K562 (cell line): ENCODE measurements at regions not wholly inside any gene's neighbourhood (a gene's known extent, or its start where the extent isn't known, plus 50 kb on each side); places are given as distances from the start of the nearest gene placed in this dataset.

ENCODE experiments used
- ATAC-seq: fragments of 200-7000 bp; cut with Tn5 transposase; 3 replicates; pipeline ENCODE4 v1.9.1; 2020; ENCODE audit warnings: moderate library complexity
- BruUV-seq: library from RNA; stranded (reverse); fragments of 400-500 nt; replicated peaks from 2 replicates; lab custom pipeline; 2021; lab: Mats Ljungman, UMichigan
- CTCF ChIA-PET: fragments of 300-600 bp; formaldehyde crosslinking; extraction: SDS; loops from one replicate; lab custom pipeline; 2021; ENCODE audit warnings: low intra/inter-chr PET ratio; lab: Yijun Ruan, JAX
- POLR2A ChIA-PET: fragments of 300-600, 350-650 bp; sonication (Branson Sonifier 250); formaldehyde crosslinking; extraction: SDS; loops from one replicate; lab custom pipeline; 2021; ENCODE audit warnings: antibody characterized with exemption, inconsistent platforms; lab: Yijun Ruan, JAX
- DNase-seq, 4 experiments: peaks; one replicate each; pipeline versions ENCODE4 v3.0.0 to v3.0.0-alpha.2; 2011 to 2018; ENCODE audit warnings: low spot score in 3 of 4, mixed read lengths in 3 of 4; ENCODE audit errors: extremely low read depth in 1 of 4
- FAIRE-seq: peaks from 2 replicates; lab custom pipeline; 2011; peaks lifted over from hg19 to GRCh38; lab: Jason Lieb, UNC
- H2AFZ ChIP-seq: 2 replicates; pipeline ENCODE4 v1.6.0; 2011; ENCODE audit warnings: low read depth, low read length, control low read depth, inconsistent platforms
- H3K27ac ChIP-seq: fragments of 200-600 bp; 3 replicates; pipeline ENCODE4 v1.8.0; 2011; ENCODE audit warnings: low read depth, mild to moderate bottlenecking, control low read depth, inconsistent platforms, low read length, moderate library complexity, mixed read lengths; ENCODE audit errors: extremely low read depth
- H3K27me3 ChIP-seq, 2 experiments: fragments of 300-600 bp in 1 of 2; 2 replicates in 1 of 2; 3 replicates in 1 of 2; pipeline versions ENCODE4 v1.6.0 to v1.8.0; 2011; ENCODE audit warnings: inconsistent platforms in 2 of 2, low read length in 2 of 2, mild to moderate bottlenecking in 1 of 2, mixed read lengths in 1 of 2, moderate library complexity in 1 of 2; ENCODE audit not compliant: control insufficient read depth in 2 of 2, insufficient read depth in 2 of 2
- H3K36me3 ChIP-seq: fragments of 300-600 bp; 3 replicates; pipeline ENCODE4 v1.8.0; 2011; ENCODE audit warnings: mild to moderate bottlenecking, low read length, inconsistent platforms; ENCODE audit not compliant: control insufficient read depth, insufficient read depth
- H3K4me1 ChIP-seq, 2 experiments: fragments of 200-600 bp in 1 of 2; replicated peaks in 1 of 2; 2 replicates in 1 of 2; 3 replicates in 1 of 2; pipeline versions ENCODE4 v1.5.1 to v1.8.0; 2011; ENCODE audit warnings: inconsistent platforms in 2 of 2, low read length in 2 of 2, mild to moderate bottlenecking in 1 of 2, mixed read lengths in 1 of 2, moderate library complexity in 1 of 2; ENCODE audit not compliant: control insufficient read depth in 2 of 2, insufficient read depth in 2 of 2
- H3K4me2 ChIP-seq: 2 replicates; pipeline ENCODE4 v1.6.1; 2011; ENCODE audit warnings: low read length, control low read depth, inconsistent platforms, mixed read lengths; ENCODE audit not compliant: insufficient read depth
- H3K4me3 ChIP-seq: fragments of 200-600 bp; sonication (generic), shearing (Covaris generic); 2 replicates; pipeline ENCODE4 v1.5.1; 2016; ENCODE audit warnings: control low read depth, inconsistent platforms
- H3K79me2 ChIP-seq: fragments of 200-600 bp; 3 replicates; pipeline ENCODE4 v1.8.0; 2011; ENCODE audit warnings: low read length, inconsistent platforms; ENCODE audit not compliant: control insufficient read depth, insufficient read depth
- H3K9ac ChIP-seq, 2 experiments: 2 replicates each; pipeline versions ENCODE4 v1.6.0 to v1.6.1; 2011; ENCODE audit warnings: low read depth in 2 of 2, low read length in 2 of 2, control low read depth in 1 of 2, inconsistent platforms in 1 of 2, mild to moderate bottlenecking in 1 of 2, mixed read lengths in 1 of 2; ENCODE audit not compliant: insufficient read depth in 1 of 2
- H3K9me1 ChIP-seq: one replicate; pipeline ENCODE4 v1.6.0; 2011; ENCODE audit warnings: inconsistent platforms, mild to moderate bottlenecking, low read length, moderate library complexity; ENCODE audit not compliant: control insufficient read depth, insufficient read depth
- H3K9me3 ChIP-seq: replicated peaks from 2 replicates; pipeline ENCODE4 v1.5.1; 2011; ENCODE audit warnings: low read depth, low read length, inconsistent platforms; ENCODE audit not compliant: control insufficient read depth, insufficient read depth
- H4K20me1 ChIP-seq: replicated peaks from 2 replicates; pipeline ENCODE4 v1.6.1; 2011; ENCODE audit warnings: low read length, inconsistent platforms, mixed read lengths; ENCODE audit not compliant: control insufficient read depth, insufficient read depth
- CBFA2T2 ChIP-seq: fragments of 450-650 bp; conservative IDR thresholded peaks from 2 replicates; pipeline ENCODE4 v1.6.1; 2017; ENCODE audit warnings: mild to moderate bottlenecking
- EGR1 ChIP-seq: fragments of 450-650 bp; conservative IDR thresholded peaks from 2 replicates; pipeline ENCODE4 v1.6.1; 2017; ENCODE audit warnings: mild to moderate bottlenecking
- ELF1 ChIP-seq: fragments of 200-800 bp; sonication (Bioruptor generic); IDR thresholded peaks from 2 replicates; pipeline ENCODE4 v1.6.1; 2016; ENCODE audit warnings: missing genetic modification characterization, missing compliant biosample characterization
- ERF ChIP-seq: fragments of 450-650 bp; formaldehyde crosslinking; IDR thresholded peaks from 2 replicates; pipeline ENCODE4 v1.4.0; 2020; ENCODE audit warnings: mild to moderate bottlenecking, mixed read lengths
- FOXK2 ChIP-seq, 2 experiments: fragments of 450-650 bp; IDR thresholded peaks in 1 of 2; conservative IDR thresholded peaks in 1 of 2; 2 replicates each; pipeline ENCODE4 v1.6.1; 2016; ENCODE audit warnings: low read depth in 2 of 2, mild to moderate bottlenecking in 1 of 2
- MAZ ChIP-seq, 2 experiments: fragments of 450-650 bp in 1 of 2; sonication (generic) in 1 of 2; formaldehyde crosslinking; IDR thresholded peaks in 1 of 2; conservative IDR thresholded peaks in 1 of 2; 2 replicates each; pipeline versions ENCODE4 v1.4.0 to v1.5.0; 2020; ENCODE audit warnings: mild to moderate bottlenecking in 1 of 2, missing genetic modification reagents in 1 of 2
- NCOA1 ChIP-seq: fragments of 450-650 bp; IDR thresholded peaks from 2 replicates; pipeline ENCODE4 v1.6.1; 2016; ENCODE audit warnings: low read depth
- OTX1 ChIP-seq: fragments of 450-650 bp; formaldehyde crosslinking; IDR thresholded peaks from 2 replicates; pipeline ENCODE4 v1.4.0; 2022; ENCODE audit warnings: mild to moderate bottlenecking
- RAD51 ChIP-seq: fragments of 450-650 bp; IDR thresholded peaks from 2 replicates; pipeline ENCODE4 v1.7.1; 2016; ENCODE audit warnings: low read depth, mild to moderate bottlenecking, borderline replicate concordance
- ZFX ChIP-seq: sonication (generic); formaldehyde crosslinking; IDR thresholded peaks from 2 replicates; pipeline ENCODE4 v1.8.0; 2022; ENCODE audit warnings: mild to moderate bottlenecking, missing genetic modification reagents, moderate library complexity
- ZNF644 ChIP-seq: fragments of 200-800 bp; sonication (Bioruptor generic); IDR thresholded peaks from 2 replicates; pipeline ENCODE4 v1.6.1; 2016; ENCODE audit warnings: low read depth, missing genetic modification characterization, missing compliant biosample characterization
- WGBS: fragments of 100-300 bp; shearing (Covaris generic); methylation state at CpG from one replicate; pipeline ENCODE4 v1.1.6; 2016; ENCODE audit warnings: low coverage, mixed read lengths; ENCODE audit not compliant: insufficient coverage; ENCODE audit errors: missing lambda C conversion rate; 5-methylcytosine and 5-hydroxymethylcytosine counted together
- in situ Hi-C: fragments of 300-500 bp; cut with MboI; formaldehyde crosslinking; loops from 4 replicates; pipeline ENCODE4 v1.15.0; 2018; ENCODE audit warnings: inconsistent platforms, mixed read lengths
- intact Hi-C: fragments of 100-400 bp; cut with micrococcal nuclease; formaldehyde crosslinking; loops from 2 replicates; pipeline ENCODE4 v1.14.2; 2022
- TF ChIP-seq, protein P1 (sequence below), 2 experiments: fragments of 450-650 bp; IDR thresholded peaks; 2 replicates each; pipeline ENCODE4 v1.6.1; 2016
- TF ChIP-seq, protein P2 (sequence below): fragments of 450-650 bp; formaldehyde crosslinking; IDR thresholded peaks from 2 replicates; pipeline ENCODE4 v1.4.0; 2022; ENCODE audit warnings: missing genetic modification characterization
- TF ChIP-seq, protein P3 (sequence below), 2 experiments: fragments of 450-650 bp in 1 of 2; sonication (generic) in 1 of 2; formaldehyde crosslinking in 1 of 2; IDR thresholded peaks in 1 of 2; conservative IDR thresholded peaks in 1 of 2; 2 replicates each; pipeline versions ENCODE4 v1.6.1 to v1.8.1; 2016 to 2023; ENCODE audit warnings: mild to moderate bottlenecking in 2 of 2, moderate library complexity in 2 of 2, inconsistent platforms in 1 of 2, missing genetic modification reagents in 1 of 2

DNA sequence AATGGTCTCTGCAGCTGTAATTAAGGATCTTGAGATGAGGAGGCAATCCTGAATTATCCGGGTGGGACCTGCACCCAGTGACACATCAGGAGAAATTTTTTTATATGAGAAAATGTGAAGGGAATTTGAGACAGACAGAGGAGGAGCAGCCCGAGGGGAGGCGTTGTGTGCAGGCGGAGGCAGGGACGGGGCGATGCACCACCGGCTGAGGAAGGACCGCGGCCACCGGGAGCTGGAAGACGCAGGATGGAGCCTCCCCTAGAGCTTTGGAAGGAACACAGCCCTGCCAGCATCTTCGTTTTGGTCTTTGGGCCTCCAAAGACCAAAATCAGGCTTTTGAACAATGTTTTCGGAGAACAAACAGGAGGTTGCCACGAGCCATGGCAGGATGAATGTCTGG lies 85.0 kb upstream of the ADRA2C start:
- no peak overlapping the region for H3K4me2 ChIP-seq
- H3K27ac ChIP-seq: no peak overlapping the region
- no peaks in the 10 kb centered on the region for H3K9me3 ChIP-seq
- H3K9me1 ChIP-seq: peaks cover 5% of the 10 kb centered on the region
- no peak overlapping the region for H3K4me3 ChIP-seq
- peaks cover 5% of the 10 kb centered on the region; the same call in 1 of the 2 replicates for H4K20me1 ChIP-seq
- ChIA-PET POLR2A (no interaction called here), CTCF (no interaction called here)
- H3K9ac ChIP-seq: no peak overlapping the region
- FAIRE-seq (no peak), ATAC-seq (no peak), DNase-seq (no peak)
- 0% methylated on average over 13 of the region's 14 CpGs for WGBS
- in situ Hi-C loops (no loop called here), intact Hi-C loops (no loop called here)
- H3K36me3 ChIP-seq: no peaks in the 10 kb centered on the region
- H3K4me1 ChIP-seq: no peaks in the 10 kb centered on the region; a peak in 1 of 5 replicates
- BruUV-seq: no TSS peak
- peaks cover 30 to 89% of the 10 kb centered on the region in 2 experiments; a peak in 4 of 5 replicates for H3K27me3 ChIP-seq
- TF ChIP-seq CBFA2T2 (no peak), NCOA1 (no peak), EGR1 (no peak), RAD51 (no peak), FOXK2 (conservative IDR thresholded peaks at IDR 0.05 in 1 of 2, IDR thresholded peaks at IDR 0.05 in 1 of 2; ENCODE audit: low read depth in 2 of 2) (no peak), OTX1 (CRISPR knock-in tag) (no peak), ELF1 (tag) (no peak), MAZ (CRISPR knock-in tag; conservative IDR thresholded peaks at IDR 0.05 in 1 of 2, IDR thresholded peaks at IDR 0.05 in 1 of 2) (no peak), ZNF644 (no peak), ZFX (CRISPR knock-in tag) (no peak), ERF (no peak)
- TF ChIP-seq, protein P1, sequence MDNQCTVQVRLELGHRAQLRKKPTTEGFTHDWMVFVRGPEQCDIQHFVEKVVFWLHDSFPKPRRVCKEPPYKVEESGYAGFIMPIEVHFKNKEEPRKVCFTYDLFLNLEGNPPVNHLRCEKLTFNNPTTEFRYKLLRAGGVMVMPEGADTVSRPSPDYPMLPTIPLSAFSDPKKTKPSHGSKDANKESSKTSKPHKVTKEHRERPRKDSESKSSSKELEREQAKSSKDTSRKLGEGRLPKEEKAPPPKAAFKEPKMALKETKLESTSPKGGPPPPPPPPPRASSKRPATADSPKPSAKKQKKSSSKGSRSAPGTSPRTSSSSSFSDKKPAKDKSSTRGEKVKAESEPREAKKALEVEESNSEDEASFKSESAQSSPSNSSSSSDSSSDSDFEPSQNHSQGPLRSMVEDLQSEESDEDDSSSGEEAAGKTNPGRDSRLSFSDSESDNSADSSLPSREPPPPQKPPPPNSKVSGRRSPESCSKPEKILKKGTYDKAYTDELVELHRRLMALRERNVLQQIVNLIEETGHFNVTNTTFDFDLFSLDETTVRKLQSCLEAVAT (IDR thresholded peaks at IDR 0.05): no peak
- TF ChIP-seq, protein P2, sequence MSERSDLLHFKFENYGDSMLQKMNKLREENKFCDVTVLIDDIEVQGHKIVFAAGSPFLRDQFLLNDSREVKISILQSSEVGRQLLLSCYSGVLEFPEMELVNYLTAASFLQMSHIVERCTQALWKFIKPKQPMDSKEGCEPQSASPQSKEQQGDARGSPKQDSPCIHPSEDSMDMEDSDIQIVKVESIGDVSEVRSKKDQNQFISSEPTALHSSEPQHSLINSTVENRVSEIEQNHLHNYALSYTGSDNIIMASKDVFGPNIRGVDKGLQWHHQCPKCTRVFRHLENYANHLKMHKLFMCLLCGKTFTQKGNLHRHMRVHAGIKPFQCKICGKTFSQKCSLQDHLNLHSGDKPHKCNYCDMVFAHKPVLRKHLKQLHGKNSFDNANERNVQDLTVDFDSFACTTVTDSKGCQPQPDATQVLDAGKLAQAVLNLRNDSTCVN (CRISPR knock-in tag): no peak
- TF ChIP-seq, protein P3, sequence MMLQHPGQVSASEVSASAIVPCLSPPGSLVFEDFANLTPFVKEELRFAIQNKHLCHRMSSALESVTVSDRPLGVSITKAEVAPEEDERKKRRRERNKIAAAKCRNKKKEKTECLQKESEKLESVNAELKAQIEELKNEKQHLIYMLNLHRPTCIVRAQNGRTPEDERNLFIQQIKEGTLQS (IDR thresholded peaks at IDR 0.05): no peak
- TF ChIP-seq, protein P3 (CRISPR knock-in tag; conservative IDR thresholded peaks at IDR 0.05): no peak
- H3K79me2 ChIP-seq: no peaks in the 10 kb centered on the region
- no peak overlapping the region for H2AFZ ChIP-seq
